GM08714 (cell line): ENCODE measurements at regions not wholly inside any gene's neighbourhood (a gene's known extent, or its start where the extent isn't known, plus 50 kb on each side); places are given as distances from the start of the nearest gene placed in this dataset.
"Not testable (repeated sequence)": the region's sequence is repeated elsewhere in the genome, so short reads cannot be mapped to it uniquely, and the experiment has no call there.

Experiments
- H3K4me3 ChIP-seq: fragments of 200-500 bp; sonication (Bioruptor generic); 2 replicates; pipeline ENCODE4 v1.5.1; 2014; ENCODE audit warnings: mild to moderate bottlenecking, low read length, inconsistent platforms
- ZNF274 ChIP-seq: IDR thresholded peaks from 2 replicates; pipeline ENCODE4 v1.6.1; 2012; ENCODE audit warnings: mild to moderate bottlenecking, low read depth, low read length

GRCh38 chr1:105462308-105462707, 1594.2 kb upstream of the PRMT6 start:
- TF ChIP-seq ZNF274: no peak
- H3K4me3 ChIP-seq: no peak overlapping the region

- no peak overlapping the region for H3K4me3 ChIP-seq
- no peak for TF ChIP-seq ZNF274
Measured at GRCh38 chr1:105467549-105467948, 1588.9 kb upstream of the PRMT6 start.

GRCh38 chr1:105470541-105470940, 1585.9 kb upstream of the PRMT6 start:
- not testable (repeated sequence) for H3K4me3 ChIP-seq

GRCh38 chr1:105483436-105483835, 1573.0 kb upstream of the PRMT6 start:
- no peak overlapping the region for H3K4me3 ChIP-seq
- no peak for TF ChIP-seq ZNF274

DNA sequence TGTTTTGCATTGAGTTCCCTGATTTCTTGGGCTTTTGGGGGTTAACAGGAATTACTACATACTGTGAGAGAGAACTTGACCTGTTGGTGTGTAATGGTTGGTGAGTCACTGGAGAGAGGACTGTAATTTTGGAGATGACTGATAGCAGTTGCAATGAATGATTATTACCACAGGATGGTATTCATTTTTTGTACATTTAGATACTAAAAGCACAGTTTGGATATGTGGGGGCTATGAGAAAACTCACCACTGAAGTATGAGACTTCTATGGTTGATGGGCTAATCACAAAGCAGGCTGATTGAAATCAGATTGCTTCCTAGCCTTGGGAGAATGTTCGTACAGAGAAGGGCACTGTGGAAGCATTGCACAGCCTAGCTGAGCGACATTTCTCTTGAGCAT, 1571.3 kb upstream of the PRMT6 start:
- TF ChIP-seq ZNF274: no peak
- no peak overlapping the region for H3K4me3 ChIP-seq

GRCh38 chr1:105492921-105493320, 1563.6 kb upstream of the PRMT6 start:
- H3K4me3 ChIP-seq: no peak overlapping the region
- TF ChIP-seq ZNF274: no peak

- TF ChIP-seq ZNF274: no peak
- no peak overlapping the region for H3K4me3 ChIP-seq
Measured at GRCh38 chr1:105516068-105516467, 1540.4 kb upstream of the PRMT6 start.

GRCh38 chr1:105533996-105534395, 1522.5 kb upstream of the PRMT6 start:
- TF ChIP-seq ZNF274: no peak
- no peak overlapping the region for H3K4me3 ChIP-seq

- TF ChIP-seq ZNF274: no peak
Measured at GRCh38 chr1:105544475-105544874, 1512.0 kb upstream of the PRMT6 start.

GRCh38 chr1:105556266-105556665, 1500.2 kb upstream of the PRMT6 start:
- no peak for TF ChIP-seq ZNF274
- H3K4me3 ChIP-seq: no peak overlapping the region

More at GRCh38 chr1:105544475-105544874, 1512.0 kb upstream of the PRMT6 start:
- H3K4me3 ChIP-seq: no peak overlapping the region

DNA sequence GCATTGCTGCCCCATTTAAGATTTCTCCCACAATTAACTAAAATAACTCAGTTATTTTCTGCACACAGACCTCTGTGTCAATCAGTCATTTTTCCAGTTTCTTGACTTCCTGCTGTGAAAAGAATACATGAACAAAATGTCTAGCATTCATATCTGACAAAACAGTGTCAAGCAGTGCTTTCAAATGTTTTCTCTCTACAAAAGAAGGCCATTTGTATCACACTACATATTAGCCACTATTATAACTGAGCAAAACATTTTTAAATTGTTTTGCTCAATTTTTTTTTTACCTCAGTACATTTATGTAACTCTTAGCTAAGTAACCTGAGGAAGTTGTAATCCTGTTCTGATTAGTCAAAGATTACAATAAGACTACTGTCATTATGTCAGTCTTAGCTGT, 1498.5 kb upstream of the PRMT6 start:
- no peak for TF ChIP-seq ZNF274
- H3K4me3 ChIP-seq: no peak overlapping the region

GRCh38 chr1:105565006-105565405, 1491.5 kb upstream of the PRMT6 start:
- no peak overlapping the region for H3K4me3 ChIP-seq
- TF ChIP-seq ZNF274: no peak

- H3K4me3 ChIP-seq: no peak overlapping the region
- no peak for TF ChIP-seq ZNF274
Measured at GRCh38 chr1:105585791-105586190, 1470.7 kb upstream of the PRMT6 start.

DNA sequence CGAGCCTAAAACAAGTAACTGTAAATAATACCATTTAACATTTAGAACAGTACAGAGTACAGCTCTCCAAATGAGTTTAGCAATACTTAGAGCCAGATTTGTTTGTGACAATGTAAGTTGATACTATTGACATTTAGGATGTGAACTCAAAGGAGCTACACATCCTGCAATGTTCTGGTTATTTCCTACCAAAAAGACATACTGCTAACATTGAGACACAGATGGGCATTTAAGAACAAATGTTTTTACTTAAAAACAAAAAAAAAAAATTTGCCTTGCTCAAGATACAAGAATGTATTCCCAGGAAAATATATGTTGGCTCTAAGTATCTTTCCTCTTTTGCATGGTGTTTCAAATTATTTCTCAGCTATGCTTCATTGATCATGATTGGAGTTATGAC, 1464.8 kb upstream of the PRMT6 start:
- no peak overlapping the region for H3K4me3 ChIP-seq
- no peak for TF ChIP-seq ZNF274

DNA sequence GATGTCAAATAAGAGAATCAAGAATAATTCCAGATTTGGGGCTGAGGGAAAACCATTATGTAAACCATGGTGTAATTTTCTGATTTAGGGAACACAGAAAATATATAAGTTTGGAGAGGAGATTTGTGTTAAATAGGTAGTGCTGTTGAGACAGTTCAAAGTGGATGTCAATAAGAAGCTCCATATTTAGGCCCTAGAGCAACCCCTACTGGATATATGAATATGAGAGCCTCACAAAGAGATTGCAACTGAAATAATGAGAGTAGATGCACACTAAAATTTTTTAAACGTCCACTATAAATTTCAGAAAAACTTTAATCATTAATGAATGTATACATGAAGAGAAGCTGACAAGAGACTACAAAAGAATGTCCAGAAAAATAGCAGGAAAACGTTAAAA, 1447.8 kb upstream of the PRMT6 start:
- TF ChIP-seq ZNF274: no peak
- no peak overlapping the region for H3K4me3 ChIP-seq

DNA sequence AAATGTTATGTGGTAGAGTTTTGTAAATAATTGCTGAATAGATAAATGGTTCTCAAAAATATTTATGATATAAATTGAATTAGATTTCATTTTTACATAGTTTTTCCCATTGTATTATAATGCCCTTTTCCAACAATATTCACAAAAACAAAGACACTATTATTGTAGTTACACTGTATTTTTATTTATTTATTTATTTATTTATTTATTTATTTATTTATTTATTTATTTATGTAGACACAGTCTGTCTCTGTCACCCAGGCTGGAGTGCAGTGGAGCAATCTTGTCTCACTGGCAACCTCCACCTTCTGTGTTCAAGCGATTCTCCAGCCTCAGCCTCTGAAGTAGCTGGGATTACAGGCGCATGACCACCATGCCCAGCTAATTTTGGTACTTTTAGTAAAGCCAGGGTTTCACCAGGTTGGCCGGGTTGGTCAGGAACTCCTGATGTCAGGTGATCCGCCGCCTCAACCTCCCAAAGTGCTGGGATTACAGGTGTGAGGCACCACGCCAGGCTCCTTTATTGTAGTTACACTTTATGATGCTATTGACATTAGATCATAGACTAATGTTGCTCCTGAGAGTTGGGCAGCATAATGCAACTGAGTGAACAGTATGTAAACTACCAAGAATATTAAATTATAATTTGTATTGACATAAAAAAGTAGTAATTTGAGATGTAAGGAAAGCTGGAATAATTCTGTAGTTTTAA, 1430.0 kb upstream of the PRMT6 start:
- TF ChIP-seq ZNF274: no peak

GRCh38 chr1:105631153-105631744, 1425.2 kb upstream of the PRMT6 start:
- not testable (repeated sequence) for H3K4me3 ChIP-seq

More for the DNA sequence above, 1430.0 kb upstream of the PRMT6 start:
- H3K4me3 ChIP-seq: no peak overlapping the region
